ENCODE measurements at regions not wholly inside any gene's neighbourhood (a gene's known extent, or its start where the extent isn't known, plus 50 kb on each side); places are given as distances from the start of the nearest gene placed in this dataset.

DNA sequence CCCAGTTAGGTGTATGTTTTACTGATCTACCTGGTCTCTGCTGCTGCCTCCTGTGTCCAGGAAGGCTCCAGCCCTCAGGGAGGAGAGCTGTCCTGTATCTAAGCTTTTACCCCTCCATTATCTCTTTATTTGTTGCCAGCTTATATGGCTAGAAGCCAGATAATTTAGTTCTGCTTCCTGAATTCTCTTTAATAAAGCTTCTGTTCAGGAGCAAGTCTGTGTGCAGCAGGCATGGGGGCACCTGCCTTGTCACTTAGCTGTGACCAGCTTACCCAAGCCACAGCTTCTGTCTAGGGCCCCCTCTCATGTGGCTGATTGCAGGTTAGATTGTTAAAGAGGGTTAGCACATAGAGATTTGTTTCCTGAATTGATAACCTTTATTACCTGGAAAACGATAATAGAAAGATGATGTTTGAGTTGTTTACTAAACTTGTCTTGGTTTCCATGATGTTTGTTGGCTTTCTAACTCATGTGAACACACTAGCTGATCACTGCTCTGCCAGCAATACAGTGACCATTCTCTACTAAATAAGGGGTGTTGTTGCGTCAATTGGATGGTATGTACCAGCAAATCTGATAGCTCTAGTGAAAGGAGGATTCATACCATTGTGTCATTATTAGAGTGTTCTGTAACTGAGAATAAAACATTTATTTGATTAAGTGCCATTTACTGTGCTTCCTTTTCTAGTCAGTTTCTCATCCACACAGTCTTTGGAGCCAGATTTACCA is 189.8 kb upstream of the ANK2 start:
- Histone ChIP-seq H3K27ac (no peak overlapping the region), H3K4me3 (no peak overlapping the region), H3K4me1 (peaks cover 0 to 4% (median 0%) of the 10 kb centered on the region in 4 donors), H3K9me3 (no peaks in the 10 kb centered on the region), H3K27me3 (no peaks in the 10 kb centered on the region), H3K36me3 (no peaks in the 10 kb centered on the region)
- no peak for TF ChIP-seq POLR2AphosphoS5 (IDR thresholded peaks at IDR 0.05)
- intact Hi-C loops (cut with DNase I; ENCODE audit: low total_unique reads): no loop called here
- DNase-seq: no peak
- 62 to 78% (median 74%) methylated on average over 2 of the region's 2 CpGs for WGBS, 5 donors

DNA sequence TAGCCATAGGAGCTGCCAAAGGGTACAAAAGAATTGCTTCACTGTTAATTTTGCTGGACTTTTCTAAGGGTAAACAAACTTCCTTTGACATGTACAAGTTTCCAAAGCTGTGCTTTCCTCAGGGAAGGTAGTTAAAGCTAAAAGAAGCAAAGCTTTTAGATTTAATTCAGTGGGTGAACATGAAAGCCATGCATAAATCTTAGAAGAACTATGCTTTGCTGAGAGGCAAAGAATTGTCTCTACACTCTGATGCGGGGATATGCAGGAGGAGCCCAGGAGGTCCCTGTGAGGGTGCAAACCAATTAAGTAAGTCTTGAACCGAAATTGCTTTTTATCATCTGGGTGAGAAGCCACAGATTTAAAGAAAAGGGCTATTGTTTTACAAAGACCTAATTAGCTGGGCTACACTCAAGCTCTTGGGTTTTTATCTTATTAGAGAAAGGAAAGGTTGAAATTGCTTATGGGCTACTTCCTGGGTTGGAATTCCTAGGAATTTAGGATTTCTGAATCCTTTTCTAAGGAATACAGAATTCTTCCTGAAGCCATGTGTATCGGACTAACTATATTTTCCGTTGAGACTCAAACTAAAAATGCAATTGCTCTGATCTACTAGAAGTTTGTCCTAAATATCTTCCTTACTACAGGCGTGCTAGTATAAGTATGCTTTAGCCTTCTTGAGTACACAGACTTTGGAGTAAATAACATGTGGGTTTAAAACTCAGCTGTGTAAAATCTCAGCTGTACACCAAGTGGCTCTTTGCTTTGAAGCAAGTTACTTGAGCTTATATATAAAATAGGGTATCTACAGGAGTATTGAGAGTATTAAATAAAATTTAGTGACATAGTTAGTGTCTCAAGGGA is 188.4 kb upstream of the ANK2 start:
- H3K27me3 ChIP-seq: no peaks in the 10 kb centered on the region
- H3K27ac ChIP-seq: peak overlapping the region in 1 of 5 donors; percentile 40
- H3K4me3 ChIP-seq: no peak overlapping the region
- intact Hi-C loops (cut with DNase I; ENCODE audit: low total_unique reads): no loop called here
- no peaks in the 10 kb centered on the region for H3K4me1 ChIP-seq
- no peaks in the 10 kb centered on the region for H3K9me3 ChIP-seq
- WGBS, 5 donors: 32 to 51% (median 40%) methylated on average over 5 of the region's 5 CpGs
- no peaks in the 10 kb centered on the region for H3K36me3 ChIP-seq
- DNase-seq: no peak
- no peak for TF ChIP-seq POLR2AphosphoS5 (IDR thresholded peaks at IDR 0.05)
- TF ChIP-seq POLR2A (IDR thresholded peaks at IDR 0.05): no peak
- TF ChIP-seq EP300 (IDR thresholded peaks at IDR 0.05): no peak
- TF ChIP-seq, protein P1, sequence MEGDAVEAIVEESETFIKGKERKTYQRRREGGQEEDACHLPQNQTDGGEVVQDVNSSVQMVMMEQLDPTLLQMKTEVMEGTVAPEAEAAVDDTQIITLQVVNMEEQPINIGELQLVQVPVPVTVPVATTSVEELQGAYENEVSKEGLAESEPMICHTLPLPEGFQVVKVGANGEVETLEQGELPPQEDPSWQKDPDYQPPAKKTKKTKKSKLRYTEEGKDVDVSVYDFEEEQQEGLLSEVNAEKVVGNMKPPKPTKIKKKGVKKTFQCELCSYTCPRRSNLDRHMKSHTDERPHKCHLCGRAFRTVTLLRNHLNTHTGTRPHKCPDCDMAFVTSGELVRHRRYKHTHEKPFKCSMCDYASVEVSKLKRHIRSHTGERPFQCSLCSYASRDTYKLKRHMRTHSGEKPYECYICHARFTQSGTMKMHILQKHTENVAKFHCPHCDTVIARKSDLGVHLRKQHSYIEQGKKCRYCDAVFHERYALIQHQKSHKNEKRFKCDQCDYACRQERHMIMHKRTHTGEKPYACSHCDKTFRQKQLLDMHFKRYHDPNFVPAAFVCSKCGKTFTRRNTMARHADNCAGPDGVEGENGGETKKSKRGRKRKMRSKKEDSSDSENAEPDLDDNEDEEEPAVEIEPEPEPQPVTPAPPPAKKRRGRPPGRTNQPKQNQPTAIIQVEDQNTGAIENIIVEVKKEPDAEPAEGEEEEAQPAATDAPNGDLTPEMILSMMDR (IDR thresholded peaks at IDR 0.05): no peak

DNA sequence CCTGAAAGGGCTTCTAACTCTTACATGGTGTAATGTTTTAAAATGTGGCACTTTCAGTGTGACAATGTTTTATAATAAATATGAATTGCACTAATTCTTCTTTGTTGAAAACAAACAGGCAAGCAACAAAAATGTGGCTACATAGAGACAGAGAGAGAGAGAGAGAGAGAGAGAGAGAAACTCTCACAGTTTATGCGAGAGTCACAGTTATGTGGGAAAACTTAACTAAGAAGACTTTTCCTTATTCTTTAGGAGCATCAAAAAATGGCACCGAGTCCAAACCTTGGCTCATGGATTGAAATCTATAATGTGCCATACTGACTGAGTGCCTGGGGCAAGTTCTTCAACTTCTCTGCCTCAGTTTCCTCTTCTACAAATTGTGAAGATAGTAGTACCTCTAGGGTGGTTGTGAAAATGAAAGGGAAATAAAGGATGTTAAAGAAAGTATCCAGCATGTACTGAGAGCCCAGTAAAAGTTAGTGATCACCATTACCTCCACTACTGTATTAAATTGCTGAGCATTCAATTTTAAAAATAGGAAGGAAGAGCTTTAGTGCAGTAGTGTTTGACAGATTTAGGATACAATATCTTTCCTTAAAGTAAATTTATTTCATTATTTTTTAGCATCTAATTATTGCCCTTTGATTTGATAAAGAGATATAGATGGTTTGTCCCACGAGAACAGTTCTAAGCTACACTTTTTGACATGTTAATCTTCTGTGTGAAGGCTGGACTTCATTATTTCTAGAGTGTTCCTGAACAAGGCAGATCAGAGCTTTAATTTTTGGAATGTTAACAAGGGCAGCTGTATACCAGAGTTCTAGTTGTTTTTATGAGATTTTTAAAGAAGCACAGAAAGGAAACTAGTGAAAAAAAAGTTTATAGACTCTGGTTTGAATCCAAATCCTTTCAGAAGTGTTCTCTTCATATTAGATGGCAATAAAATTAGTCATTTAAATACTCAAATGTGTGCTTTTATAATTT is 187.5 kb upstream of the ANK2 start:
- no peak for DNase-seq
- peak overlapping the region in 1 of 5 donors; percentile 40 for H3K27ac ChIP-seq
- no peaks in the 10 kb centered on the region for H3K4me1 ChIP-seq
- no peaks in the 10 kb centered on the region for H3K27me3 ChIP-seq
- H3K9me3 ChIP-seq: no peaks in the 10 kb centered on the region
- intact Hi-C loops (cut with DNase I; ENCODE audit: low total_unique reads): no loop called here
- WGBS, 5 donors: 60 to 76% (median 68%) methylated on average over 3 of the region's 3 CpGs
- no peaks in the 10 kb centered on the region for H3K36me3 ChIP-seq
- TF ChIP-seq, protein P1 (IDR thresholded peaks at IDR 0.05): no peak
- TF ChIP-seq POLR2A (IDR thresholded peaks at IDR 0.05): no peak
- H3K4me3 ChIP-seq: no peak overlapping the region

DNA sequence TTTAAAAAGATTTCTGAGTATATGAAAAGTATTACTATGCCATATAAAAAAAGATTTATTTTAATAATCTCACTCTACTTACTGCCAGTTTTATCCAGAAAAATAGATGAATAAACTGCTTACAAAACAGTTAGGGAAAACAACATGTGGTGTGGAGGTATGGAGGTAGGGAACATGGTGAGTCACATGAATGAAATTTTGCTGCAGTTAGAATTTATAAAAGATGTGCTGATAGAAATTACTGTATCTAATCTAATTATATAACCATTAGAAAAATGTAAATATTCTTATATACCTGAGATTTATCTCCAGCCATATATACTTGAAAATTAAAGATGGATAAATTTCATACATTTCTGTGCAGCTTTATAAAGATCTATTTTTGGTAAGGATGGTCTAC is 184.0 kb upstream of the ANK2 start:
- intact Hi-C loops (cut with DNase I; ENCODE audit: low total_unique reads): no loop called here
- Histone ChIP-seq H3K36me3 (no peaks in the 10 kb centered on the region), H3K9me3 (no peaks in the 10 kb centered on the region), H3K4me1 (no peaks in the 10 kb centered on the region), H3K27ac (no peak overlapping the region), H3K27me3 (no peaks in the 10 kb centered on the region), H3K4me3 (no peak overlapping the region)
- no peak for TF ChIP-seq EP300 (IDR thresholded peaks at IDR 0.05)
- TF ChIP-seq, protein P1 (IDR thresholded peaks at IDR 0.05): no peak
- no peak for TF ChIP-seq POLR2AphosphoS5 (IDR thresholded peaks at IDR 0.05)
- TF ChIP-seq POLR2A (IDR thresholded peaks at IDR 0.05): no peak
- DNase-seq: no peak
